CD4-positive, alpha-beta memory T cell (primary cell): ENCODE measurements at regions not wholly inside any gene's neighbourhood (a gene's known extent, or its start where the extent isn't known, plus 50 kb on each side); places are given as distances from the start of the nearest gene placed in this dataset.

Experiments used
- CTCF ChIA-PET: fragments of 350-600 bp; sonication (Branson Sonifier 250); formaldehyde crosslinking; loops from one replicate; lab custom pipeline; 2021; ENCODE audit warnings: inconsistent platforms; ENCODE audit not compliant: partially characterized antibody; lab: Charles Lee
- POLR2A ChIA-PET: fragments of 350-600 bp; sonication (Branson Sonifier 250); formaldehyde crosslinking; loops from one replicate; lab custom pipeline; 2021; ENCODE audit not compliant: partially characterized antibody; lab: Charles Lee
- DNase-seq, 5 donors: peaks; one replicate each; pipeline versions ENCODE4 v3.0.0 to v3.0.0-alpha.2; 2020 to 2022; ENCODE audit warnings: mixed read lengths in 1 of 5
- H3K27ac ChIP-seq: one replicate; pipeline ENCODE4 v1.7.0; 2013; ENCODE audit warnings: low read depth, low read length
- H3K27me3 ChIP-seq: 2 replicates; pipeline ENCODE4 v1.7.0; 2013; ENCODE audit warnings: mild to moderate bottlenecking, low read length, moderate library complexity; ENCODE audit not compliant: insufficient read depth
- H3K36me3 ChIP-seq: 2 replicates; pipeline ENCODE4 v1.7.0; 2013; ENCODE audit warnings: mild to moderate bottlenecking, low read length, moderate library complexity; ENCODE audit not compliant: insufficient read depth
- H3K4me1 ChIP-seq: 2 replicates; pipeline ENCODE4 v1.7.0; 2013; ENCODE audit warnings: mild to moderate bottlenecking, low read length, moderate library complexity; ENCODE audit not compliant: insufficient read depth
- H3K4me3 ChIP-seq, 2 donors: one replicate each; pipeline ENCODE4 v1.7.0; 2013; ENCODE audit warnings: low read length in 2 of 2, mild to moderate bottlenecking in 1 of 2
- H3K9me3 ChIP-seq, 2 donors: one replicate each; pipeline ENCODE4 v1.7.0; 2013; ENCODE audit warnings: low read length in 2 of 2, control low read depth in 1 of 2; ENCODE audit not compliant: control insufficient read depth in 1 of 2
- H3K27ac Mint-ChIP-seq, 7 donors: one replicate each; pipeline ENCODE4 v1.8.0; 2020 to 2021; ENCODE audit warnings: mixed read lengths in 7 of 7, mild to moderate bottlenecking in 6 of 7, inconsistent platforms in 3 of 7, moderate library complexity in 3 of 7
- H3K27me3 Mint-ChIP-seq, 2 donors: one replicate each; pipeline ENCODE4 v1.8.0; 2020 to 2021; ENCODE audit warnings: mixed read lengths in 2 of 2
- H3K36me3 Mint-ChIP-seq, 2 donors: one replicate each; pipeline ENCODE4 v1.8.0; 2020 to 2021; ENCODE audit warnings: mixed read lengths in 2 of 2, inconsistent platforms in 1 of 2, mild to moderate bottlenecking in 1 of 2
- H3K4me1 Mint-ChIP-seq, 4 donors: one replicate each; pipeline ENCODE4 v1.8.0; 2020 to 2021; ENCODE audit warnings: mixed read lengths in 4 of 4, mild to moderate bottlenecking in 1 of 4
- H3K4me3 Mint-ChIP-seq, 8 donors: one replicate each; pipeline ENCODE4 v1.8.0; 2020 to 2021; ENCODE audit warnings: mixed read lengths in 8 of 8, mild to moderate bottlenecking in 7 of 8, moderate library complexity in 6 of 8, inconsistent platforms in 3 of 8
- H3K9me3 Mint-ChIP-seq, 8 donors: one replicate each; pipeline ENCODE4 v1.8.0; 2020 to 2021; ENCODE audit warnings: mixed read lengths in 8 of 8, mild to moderate bottlenecking in 5 of 8, inconsistent platforms in 3 of 8, moderate library complexity in 1 of 8
- intact Hi-C: fragments of 100-400 bp; cut with micrococcal nuclease; formaldehyde crosslinking; loops from one replicate; pipeline ENCODE4 v1.15.1; 2023

DNA sequence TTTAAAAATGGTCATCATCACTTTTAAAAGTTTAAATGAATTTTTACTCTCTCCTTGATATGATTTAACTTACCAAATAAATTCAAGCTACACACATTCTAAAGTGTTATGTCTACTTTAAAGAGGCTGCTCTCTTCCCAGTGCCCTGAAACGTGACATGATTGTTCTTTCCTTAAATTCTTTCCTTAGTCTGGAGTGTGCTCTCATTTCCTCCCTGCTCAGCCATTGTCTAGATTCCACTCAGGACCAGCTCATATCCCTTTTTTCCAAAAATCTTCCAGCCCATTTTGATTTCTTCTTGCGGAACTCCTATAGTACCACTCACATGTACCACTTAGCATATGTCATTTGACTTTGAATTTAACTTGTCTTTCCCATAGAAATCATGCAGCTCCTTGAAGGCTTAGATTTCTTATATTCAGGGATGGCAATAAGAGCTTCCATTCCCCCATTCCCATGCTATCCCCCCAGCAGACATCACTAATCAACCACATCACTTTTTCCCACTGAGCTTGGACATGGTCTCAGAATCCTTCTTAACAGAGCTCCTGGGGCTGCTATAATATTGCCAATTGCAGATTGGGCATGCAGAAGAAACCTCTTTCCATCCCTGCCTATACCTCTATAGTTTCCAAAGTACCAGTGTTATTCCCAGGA, 54.7 kb upstream of the ITPKB start:
- H3K4me1 Mint-ChIP-seq: peaks cover 12 to 23% (median 16%) of the 10 kb centered on the region in 4 donors
- H3K27ac ChIP-seq: no peak overlapping the region
- no peaks in the 10 kb centered on the region for H3K36me3 ChIP-seq
- no peaks in the 10 kb centered on the region for H3K9me3 Mint-ChIP-seq
- no peaks in the 10 kb centered on the region for H3K27me3 ChIP-seq
- H3K27ac Mint-ChIP-seq: peak overlapping the region in 1 of 7 donors; percentile 14
- no peak overlapping the region for H3K4me3 Mint-ChIP-seq
- ChIA-PET CTCF (interaction anchor here (0.8 to 1.6 kb wide), 5 partner anchors 11 to 168 kb away, joined by 3 to 4 read pairs (median 3); no protein-coding TSS in a partner anchor), POLR2A (interaction anchor here (1.0 to 2.0 kb wide), 4 partner anchors 11 to 157 kb away, joined by 3 to 5 read pairs (median 3); partner anchors contain the start of gene ITPKB)
- no peaks in the 10 kb centered on the region for H3K9me3 ChIP-seq
- no peak overlapping the region for H3K4me3 ChIP-seq
- intact Hi-C loops: no loop called here
- H3K36me3 Mint-ChIP-seq: no peaks in the 10 kb centered on the region
- DNase-seq: no peak
- H3K4me1 ChIP-seq: peaks cover 14% of the 10 kb centered on the region
- H3K27me3 Mint-ChIP-seq: peaks cover 0 to 3% of the 10 kb centered on the region in 2 donors

DNA sequence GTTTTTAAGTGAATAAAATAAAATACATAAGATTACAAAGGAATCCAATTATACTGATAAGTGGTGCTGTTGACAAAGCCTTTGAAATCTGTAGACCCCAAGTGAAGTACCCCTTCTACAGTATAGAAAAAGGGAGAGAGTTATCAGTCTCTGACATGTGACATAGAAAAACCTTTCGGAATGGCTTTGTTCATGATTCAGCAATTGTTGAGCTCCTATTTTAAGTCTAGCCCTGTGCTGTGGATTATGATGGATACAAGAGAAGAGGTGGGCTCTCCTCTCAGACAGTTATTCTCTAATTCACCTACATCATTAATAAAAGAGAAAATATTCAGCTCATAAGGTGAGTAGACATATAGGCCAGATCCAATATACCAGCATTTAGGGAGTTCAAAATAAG, 53.3 kb upstream of the ITPKB start:
- no peaks in the 10 kb centered on the region for H3K9me3 ChIP-seq
- no peak overlapping the region for H3K27ac ChIP-seq
- H3K4me1 ChIP-seq: peaks cover 5% of the 10 kb centered on the region
- ChIA-PET CTCF (interaction anchor here (1.8 kb wide), 1 partner anchor 14 kb away, joined by 3 read pairs; no protein-coding TSS in a partner anchor), POLR2A (interaction anchor here (1.4 kb wide), 1 partner anchor 8 kb away, joined by 4 read pairs; no protein-coding TSS in a partner anchor)
- H3K36me3 ChIP-seq: no peaks in the 10 kb centered on the region
- Mint-ChIP-seq H3K27me3 (peaks cover 0 to 3% of the 10 kb centered on the region in 2 donors), H3K9me3 (no peaks in the 10 kb centered on the region), H3K36me3 (no peaks in the 10 kb centered on the region), H3K27ac (no peak overlapping the region), H3K4me1 (peaks cover 5 to 14% (median 9%) of the 10 kb centered on the region in 4 donors), H3K4me3 (no peak overlapping the region)
- DNase-seq: no peak
- H3K4me3 ChIP-seq: no peak overlapping the region
- H3K27me3 ChIP-seq: no peaks in the 10 kb centered on the region
- intact Hi-C loops: no loop called here

DNA sequence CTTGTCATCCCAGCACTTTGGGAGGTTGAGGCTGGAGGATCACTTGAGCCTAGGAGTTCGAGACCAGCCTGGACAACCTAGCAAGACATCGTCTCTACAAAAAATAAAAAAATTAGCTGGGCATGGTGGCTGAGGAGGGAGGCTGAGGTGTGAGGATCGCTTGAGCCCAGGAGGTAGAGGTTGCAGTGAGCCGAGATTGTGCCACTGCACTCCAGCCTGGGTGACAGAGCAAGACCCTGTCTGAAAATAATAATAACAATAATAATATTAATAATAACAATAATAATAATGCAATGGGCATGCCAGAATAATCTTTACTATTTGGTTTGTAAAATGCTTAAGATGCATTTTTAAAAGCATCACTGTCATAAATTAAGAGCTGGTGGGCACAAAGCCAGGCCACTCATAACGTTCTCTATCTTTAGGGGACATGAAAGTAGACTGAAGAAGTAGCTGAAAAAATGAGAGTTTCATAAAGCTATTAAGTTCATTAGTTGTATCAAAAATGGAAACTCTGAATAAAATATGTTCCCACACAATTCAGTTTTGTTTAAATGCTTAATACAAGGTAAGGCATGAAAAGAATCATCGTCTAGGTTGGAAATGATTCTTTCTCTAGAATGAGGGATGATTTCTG, 51.6 kb upstream of the ITPKB start:
- intact Hi-C loops: no loop called here
- POLR2A ChIA-PET: interaction anchor here (1.4 kb wide), 1 partner anchor 9 kb away, joined by 4 read pairs; no protein-coding TSS in a partner anchor
- Mint-ChIP-seq H3K36me3 (no peaks in the 10 kb centered on the region), H3K27me3 (peaks cover 0 to 3% of the 10 kb centered on the region in 2 donors), H3K4me1 (peaks cover 0 to 7% (median 4%) of the 10 kb centered on the region in 4 donors), H3K9me3 (no peaks in the 10 kb centered on the region), H3K27ac (no peak overlapping the region), H3K4me3 (no peak overlapping the region)
- Histone ChIP-seq H3K4me1 (no peaks in the 10 kb centered on the region), H3K4me3 (no peak overlapping the region), H3K27me3 (no peaks in the 10 kb centered on the region), H3K27ac (no peak overlapping the region), H3K9me3 (no peaks in the 10 kb centered on the region), H3K36me3 (no peaks in the 10 kb centered on the region)
- DNase-seq: no peak
- CTCF ChIA-PET: interaction anchor here (0.9 to 1.8 kb wide), 2 partner anchors 13 to 14 kb away, joined by 3 read pairs; no protein-coding TSS in a partner anchor

DNA sequence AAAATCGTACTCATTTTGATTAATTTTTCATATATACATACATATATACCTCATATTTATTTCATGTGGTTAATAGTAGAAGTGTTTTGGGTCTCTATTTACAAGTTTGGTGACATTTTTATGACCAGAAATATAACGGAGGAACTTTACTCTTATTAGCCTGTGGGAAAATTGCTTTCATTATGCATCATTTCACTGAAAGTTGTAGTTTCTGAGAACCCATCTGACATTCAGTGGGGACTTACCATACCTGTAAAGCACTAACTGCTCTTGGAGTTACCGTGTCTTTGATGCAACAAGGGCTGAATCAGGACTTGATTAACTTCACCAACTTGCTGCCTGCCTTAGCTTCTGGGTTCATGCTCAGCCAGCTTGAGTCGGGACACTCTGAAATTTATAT, 49.9 kb upstream of the ITPKB start:
- Histone ChIP-seq H3K36me3 (no peaks in the 10 kb centered on the region), H3K9me3 (no peaks in the 10 kb centered on the region), H3K4me1 (no peaks in the 10 kb centered on the region), H3K27ac (no peak overlapping the region), H3K27me3 (no peaks in the 10 kb centered on the region), H3K4me3 (no peak overlapping the region)
- Mint-ChIP-seq H3K27ac (peak overlapping the region in 1 of 7 donors; percentile 24), H3K36me3 (no peaks in the 10 kb centered on the region), H3K27me3 (peaks cover 0 to 3% of the 10 kb centered on the region in 2 donors), H3K4me1 (peaks cover 0 to 5% (median 1%) of the 10 kb centered on the region in 4 donors), H3K4me3 (no peak overlapping the region), H3K9me3 (no peaks in the 10 kb centered on the region)
- POLR2A ChIA-PET: no interaction called here
- intact Hi-C loops: no loop called here
- CTCF ChIA-PET: no interaction called here
- DNase-seq: no peak
